ENCODE measurements at regions not wholly inside any gene's neighbourhood (a gene's known extent, or its start where the extent isn't known, plus 50 kb on each side); places are given as distances from the start of the nearest gene placed in this dataset.

DNA sequence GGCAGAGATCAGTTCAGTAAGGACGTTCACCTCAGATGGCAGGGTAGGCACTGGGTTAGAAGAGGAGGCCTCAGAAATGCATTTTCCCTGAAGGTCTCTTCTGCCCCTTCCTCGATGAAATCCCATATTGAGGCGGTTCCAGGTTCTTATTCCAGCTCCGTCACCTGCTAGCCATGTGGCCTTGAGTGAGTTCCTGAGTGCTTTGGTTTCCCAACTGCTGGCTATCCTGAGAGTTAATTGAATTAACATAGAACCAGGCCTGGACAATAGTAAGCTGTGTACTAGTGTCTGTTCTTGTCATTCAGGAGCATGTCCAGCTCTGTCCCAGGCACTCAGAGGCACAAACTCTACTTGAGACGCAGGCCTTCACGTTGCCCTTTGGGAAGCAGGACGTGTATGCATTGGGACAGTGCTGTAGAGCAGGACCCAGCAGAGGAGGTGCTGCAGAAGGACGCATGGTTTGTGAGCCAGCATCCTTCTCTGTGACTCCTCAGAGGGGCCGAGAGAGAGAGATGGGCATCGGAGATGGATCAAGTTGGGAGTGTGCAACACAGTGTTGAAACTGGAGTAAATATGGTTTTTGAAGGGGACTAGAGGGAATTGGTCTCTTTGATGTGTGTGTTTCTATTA is 114.2 kb downstream of the ASB7 start:
- TF ChIP-seq EP300 (IDR thresholded peaks at IDR 0.05) = no peak
- TF ChIP-seq, protein P1, sequence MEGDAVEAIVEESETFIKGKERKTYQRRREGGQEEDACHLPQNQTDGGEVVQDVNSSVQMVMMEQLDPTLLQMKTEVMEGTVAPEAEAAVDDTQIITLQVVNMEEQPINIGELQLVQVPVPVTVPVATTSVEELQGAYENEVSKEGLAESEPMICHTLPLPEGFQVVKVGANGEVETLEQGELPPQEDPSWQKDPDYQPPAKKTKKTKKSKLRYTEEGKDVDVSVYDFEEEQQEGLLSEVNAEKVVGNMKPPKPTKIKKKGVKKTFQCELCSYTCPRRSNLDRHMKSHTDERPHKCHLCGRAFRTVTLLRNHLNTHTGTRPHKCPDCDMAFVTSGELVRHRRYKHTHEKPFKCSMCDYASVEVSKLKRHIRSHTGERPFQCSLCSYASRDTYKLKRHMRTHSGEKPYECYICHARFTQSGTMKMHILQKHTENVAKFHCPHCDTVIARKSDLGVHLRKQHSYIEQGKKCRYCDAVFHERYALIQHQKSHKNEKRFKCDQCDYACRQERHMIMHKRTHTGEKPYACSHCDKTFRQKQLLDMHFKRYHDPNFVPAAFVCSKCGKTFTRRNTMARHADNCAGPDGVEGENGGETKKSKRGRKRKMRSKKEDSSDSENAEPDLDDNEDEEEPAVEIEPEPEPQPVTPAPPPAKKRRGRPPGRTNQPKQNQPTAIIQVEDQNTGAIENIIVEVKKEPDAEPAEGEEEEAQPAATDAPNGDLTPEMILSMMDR (IDR thresholded peaks at IDR 0.05) = no peak
- TF ChIP-seq POLR2A (IDR thresholded peaks at IDR 0.05) = no peak
